ENCODE measurements at regions not wholly inside any gene's neighbourhood (a gene's known extent, or its start where the extent isn't known, plus 50 kb on each side); places are given as distances from the start of the nearest gene placed in this dataset.

DNA sequence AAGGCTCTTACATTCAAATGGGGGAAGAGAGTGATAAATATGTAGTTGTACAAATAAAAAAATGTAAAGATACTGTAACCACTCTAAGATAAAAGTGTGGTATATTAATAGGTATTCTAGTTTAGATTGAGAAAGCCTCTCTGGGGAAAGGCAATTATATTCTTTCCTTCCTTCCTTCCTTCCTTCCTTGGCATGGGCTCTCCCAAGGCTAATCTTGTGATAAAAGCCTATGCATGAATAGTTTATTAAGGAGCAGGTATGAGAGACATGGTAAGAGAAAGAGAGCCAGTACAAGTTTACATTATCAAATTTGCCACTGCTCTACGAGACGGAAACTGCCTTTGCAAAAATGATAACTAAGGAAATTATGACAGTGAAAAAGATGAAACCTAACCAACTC lies 588.8 kb downstream of the PRELID2 start:
- ATAC-seq = no peak
- CTCF ChIA-PET = no interaction called here
- intact Hi-C loops (cut with micrococcal nuclease; ENCODE audit: unreplicated experiment) (no loop called here), in situ Hi-C loops (cut with HindIII; ENCODE audit: low pct_unique_long_range_greater_than_20kb, low sequenced_read_pairs) (no loop called here)
- no peak overlapping the region for H3K27ac ChIP-seq (ENCODE audit: low read length)
- no peaks in the 10 kb centered on the region for H3K36me3 ChIP-seq (ENCODE audit: control insufficient read depth, insufficient read depth, low read length)
- H3K4me3 ChIP-seq (ENCODE audit: low read depth in 2 of 2, low read length in 2 of 2) = no peak overlapping the region
- DNase-seq (ENCODE audit: low read depth, low spot score) = no peak
- TF ChIP-seq TCF7L2 (IDR thresholded peaks at IDR 0.05; ENCODE audit: low read depth, low read length) = no peak
- TF ChIP-seq, protein P1, sequence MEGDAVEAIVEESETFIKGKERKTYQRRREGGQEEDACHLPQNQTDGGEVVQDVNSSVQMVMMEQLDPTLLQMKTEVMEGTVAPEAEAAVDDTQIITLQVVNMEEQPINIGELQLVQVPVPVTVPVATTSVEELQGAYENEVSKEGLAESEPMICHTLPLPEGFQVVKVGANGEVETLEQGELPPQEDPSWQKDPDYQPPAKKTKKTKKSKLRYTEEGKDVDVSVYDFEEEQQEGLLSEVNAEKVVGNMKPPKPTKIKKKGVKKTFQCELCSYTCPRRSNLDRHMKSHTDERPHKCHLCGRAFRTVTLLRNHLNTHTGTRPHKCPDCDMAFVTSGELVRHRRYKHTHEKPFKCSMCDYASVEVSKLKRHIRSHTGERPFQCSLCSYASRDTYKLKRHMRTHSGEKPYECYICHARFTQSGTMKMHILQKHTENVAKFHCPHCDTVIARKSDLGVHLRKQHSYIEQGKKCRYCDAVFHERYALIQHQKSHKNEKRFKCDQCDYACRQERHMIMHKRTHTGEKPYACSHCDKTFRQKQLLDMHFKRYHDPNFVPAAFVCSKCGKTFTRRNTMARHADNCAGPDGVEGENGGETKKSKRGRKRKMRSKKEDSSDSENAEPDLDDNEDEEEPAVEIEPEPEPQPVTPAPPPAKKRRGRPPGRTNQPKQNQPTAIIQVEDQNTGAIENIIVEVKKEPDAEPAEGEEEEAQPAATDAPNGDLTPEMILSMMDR (IDR thresholded peaks at IDR 0.05) = no peak
- TF ChIP-seq, protein P2, sequence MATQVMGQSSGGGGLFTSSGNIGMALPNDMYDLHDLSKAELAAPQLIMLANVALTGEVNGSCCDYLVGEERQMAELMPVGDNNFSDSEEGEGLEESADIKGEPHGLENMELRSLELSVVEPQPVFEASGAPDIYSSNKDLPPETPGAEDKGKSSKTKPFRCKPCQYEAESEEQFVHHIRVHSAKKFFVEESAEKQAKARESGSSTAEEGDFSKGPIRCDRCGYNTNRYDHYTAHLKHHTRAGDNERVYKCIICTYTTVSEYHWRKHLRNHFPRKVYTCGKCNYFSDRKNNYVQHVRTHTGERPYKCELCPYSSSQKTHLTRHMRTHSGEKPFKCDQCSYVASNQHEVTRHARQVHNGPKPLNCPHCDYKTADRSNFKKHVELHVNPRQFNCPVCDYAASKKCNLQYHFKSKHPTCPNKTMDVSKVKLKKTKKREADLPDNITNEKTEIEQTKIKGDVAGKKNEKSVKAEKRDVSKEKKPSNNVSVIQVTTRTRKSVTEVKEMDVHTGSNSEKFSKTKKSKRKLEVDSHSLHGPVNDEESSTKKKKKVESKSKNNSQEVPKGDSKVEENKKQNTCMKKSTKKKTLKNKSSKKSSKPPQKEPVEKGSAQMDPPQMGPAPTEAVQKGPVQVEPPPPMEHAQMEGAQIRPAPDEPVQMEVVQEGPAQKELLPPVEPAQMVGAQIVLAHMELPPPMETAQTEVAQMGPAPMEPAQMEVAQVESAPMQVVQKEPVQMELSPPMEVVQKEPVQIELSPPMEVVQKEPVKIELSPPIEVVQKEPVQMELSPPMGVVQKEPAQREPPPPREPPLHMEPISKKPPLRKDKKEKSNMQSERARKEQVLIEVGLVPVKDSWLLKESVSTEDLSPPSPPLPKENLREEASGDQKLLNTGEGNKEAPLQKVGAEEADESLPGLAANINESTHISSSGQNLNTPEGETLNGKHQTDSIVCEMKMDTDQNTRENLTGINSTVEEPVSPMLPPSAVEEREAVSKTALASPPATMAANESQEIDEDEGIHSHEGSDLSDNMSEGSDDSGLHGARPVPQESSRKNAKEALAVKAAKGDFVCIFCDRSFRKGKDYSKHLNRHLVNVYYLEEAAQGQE (IDR thresholded peaks at IDR 0.05; ENCODE audit: insufficient read depth in 1 of 2, low read depth in 2 of 2, low read length in 1 of 2) = no peak
- POLR2A ChIA-PET = no interaction called here
- BruUV-seq (replicated peaks) = no TSS peak
- H3K27me3 ChIP-seq (ENCODE audit: control insufficient read depth, insufficient read depth, low read length) = no peaks in the 10 kb centered on the region
- no peaks in the 10 kb centered on the region for H3K4me1 ChIP-seq (ENCODE audit: control insufficient read depth, insufficient read depth, low read length)
- H3K9me3 ChIP-seq (ENCODE audit: control insufficient read depth, insufficient read depth, low read depth, low read length) = no peaks in the 10 kb centered on the region

DNA sequence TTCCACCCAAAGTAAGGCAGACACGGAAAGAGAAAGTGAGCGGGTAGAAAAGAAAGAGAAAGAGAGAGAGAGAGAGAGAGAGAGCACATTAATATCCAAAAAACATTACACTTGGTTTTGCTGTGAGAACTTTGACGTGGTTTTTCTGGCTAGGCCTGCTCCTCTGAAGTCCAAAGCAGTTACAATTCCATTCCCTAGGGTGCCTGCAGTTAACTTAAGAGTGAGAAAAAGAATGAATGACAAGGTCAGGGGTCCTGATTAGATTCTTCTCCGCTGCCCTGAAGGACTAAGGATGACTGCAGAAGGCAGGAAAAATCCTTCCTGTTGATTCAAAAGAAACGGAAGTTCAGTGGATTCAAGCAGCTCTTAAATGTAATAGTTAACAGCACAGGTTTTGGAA lies 589.8 kb downstream of the PRELID2 start:
- POLR2A ChIA-PET = no interaction called here
- in situ Hi-C loops (cut with HindIII; ENCODE audit: low pct_unique_long_range_greater_than_20kb, low sequenced_read_pairs) = no loop called here
- ATAC-seq = no peak
- no TSS peak for BruUV-seq (replicated peaks)
- TF ChIP-seq SIN3A (IDR thresholded peaks at IDR 0.05; ENCODE audit: borderline replicate concordance, insufficient read depth, low read depth, low read length) = no peak
- TF ChIP-seq TCF7L2 (IDR thresholded peaks at IDR 0.05; ENCODE audit: low read depth, low read length) = no peak
- TF ChIP-seq, protein P1 (IDR thresholded peaks at IDR 0.05) = no peak
- TF ChIP-seq, protein P2 (IDR thresholded peaks at IDR 0.05; ENCODE audit: insufficient read depth in 1 of 2, low read depth in 2 of 2, low read length in 1 of 2) = no peak
- TF ChIP-seq POLR2AphosphoS5 (IDR thresholded peaks at IDR 0.05; ENCODE audit: low read depth, low read length) = no peak
- no peaks in the 10 kb centered on the region for H3K9me3 ChIP-seq (ENCODE audit: control insufficient read depth, insufficient read depth, low read depth, low read length)
- intact Hi-C loops (cut with micrococcal nuclease; ENCODE audit: unreplicated experiment) = no loop called here
- no peaks in the 10 kb centered on the region for H3K36me3 ChIP-seq (ENCODE audit: control insufficient read depth, insufficient read depth, low read length)
- H3K4me1 ChIP-seq (ENCODE audit: control insufficient read depth, insufficient read depth, low read length) = no peaks in the 10 kb centered on the region
- CTCF ChIA-PET = no interaction called here
- H3K4me3 ChIP-seq (ENCODE audit: low read depth in 2 of 2, low read length in 2 of 2) = no peak overlapping the region
- DNase-seq (ENCODE audit: low read depth, low spot score) = no peak
- no peak overlapping the region for H3K27ac ChIP-seq (ENCODE audit: low read length)
- H3K27me3 ChIP-seq (ENCODE audit: control insufficient read depth, insufficient read depth, low read length) = no peaks in the 10 kb centered on the region
